GM19025 (cell line): ENCODE measurements at regions not wholly inside any gene's neighbourhood (a gene's known extent, or its start where the extent isn't known, plus 50 kb on each side); places are given as distances from the start of the nearest gene placed in this dataset.
"Not testable (repeated sequence)": the region's sequence is repeated elsewhere in the genome, so short reads cannot be mapped to it uniquely, and the experiment has no call there.

Experiments
- ATAC-seq: cut with Tn5 transposase; IDR thresholded peaks from one replicate; pipeline ENCODE4 v1.9.1; 2021; ENCODE audit warnings: mild to moderate bottlenecking, low read depth, moderate library complexity; ENCODE audit not compliant: unreplicated experiment

DNA sequence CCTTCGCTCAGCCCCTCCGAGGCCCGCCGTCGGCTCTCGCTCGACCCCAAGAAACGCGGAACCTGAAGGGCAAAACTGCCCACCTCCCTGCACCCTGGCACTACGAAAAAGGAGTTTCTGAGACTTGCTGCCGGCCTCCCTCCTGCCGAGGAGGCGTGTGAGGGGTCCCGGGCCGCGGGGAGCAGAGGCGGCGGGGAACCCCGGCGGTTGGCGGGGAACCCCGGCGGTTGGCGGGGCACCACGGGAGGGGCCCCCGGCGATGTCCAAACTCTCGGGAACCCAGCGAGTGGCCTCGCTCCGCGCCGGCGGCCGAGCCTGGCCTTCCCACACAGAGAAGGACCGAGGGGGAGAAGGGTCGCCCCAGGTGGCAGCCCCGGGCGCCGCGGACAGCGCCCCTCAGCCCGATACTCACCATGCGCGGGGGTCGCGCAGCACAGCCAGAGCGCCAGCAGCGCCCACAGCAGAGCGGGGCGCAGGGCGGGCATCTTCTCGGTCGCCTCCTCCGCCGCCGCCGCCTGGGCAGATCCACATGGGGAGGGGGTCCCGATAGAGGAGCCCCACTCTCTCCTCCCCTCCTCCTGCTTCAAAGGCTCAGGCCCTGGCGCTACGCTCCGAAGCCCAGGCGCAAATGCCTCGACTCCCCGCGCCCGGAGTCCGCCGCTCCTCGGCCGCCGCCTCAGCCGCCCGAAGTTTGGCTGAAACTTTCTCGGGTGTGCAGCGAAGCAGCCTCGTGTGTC is 69.4 kb upstream of the NUDT4B start:
- not testable (repeated sequence) for ATAC-seq

DNA sequence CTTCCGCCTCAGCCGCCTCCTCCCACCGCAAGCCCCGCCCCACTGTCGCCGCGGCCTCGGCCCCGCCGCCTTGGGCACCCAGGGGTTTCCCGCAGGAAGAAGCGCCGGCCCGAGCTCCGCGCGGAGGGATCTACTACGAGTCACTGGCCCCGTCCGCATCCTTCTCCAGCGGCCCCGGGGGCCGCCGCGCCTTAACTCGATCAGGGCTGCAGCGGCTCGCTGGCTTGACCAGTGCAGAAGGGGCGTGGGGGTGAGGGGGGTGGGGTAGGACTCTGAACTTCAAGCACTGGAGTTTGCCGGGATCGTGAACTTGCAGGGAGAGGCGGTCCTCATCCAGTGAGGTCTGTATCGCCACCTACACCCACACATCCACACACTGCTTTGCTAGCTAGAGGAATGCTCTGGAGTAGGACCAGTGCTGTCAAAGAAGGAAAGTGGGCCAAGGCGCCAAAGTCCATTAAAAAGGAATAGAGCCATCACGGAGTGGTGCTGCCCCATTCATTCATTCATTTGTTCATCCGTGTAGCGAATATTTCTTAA is 68.7 kb upstream of the NUDT4B start:
- ATAC-seq: peak; percentile 63

DNA sequence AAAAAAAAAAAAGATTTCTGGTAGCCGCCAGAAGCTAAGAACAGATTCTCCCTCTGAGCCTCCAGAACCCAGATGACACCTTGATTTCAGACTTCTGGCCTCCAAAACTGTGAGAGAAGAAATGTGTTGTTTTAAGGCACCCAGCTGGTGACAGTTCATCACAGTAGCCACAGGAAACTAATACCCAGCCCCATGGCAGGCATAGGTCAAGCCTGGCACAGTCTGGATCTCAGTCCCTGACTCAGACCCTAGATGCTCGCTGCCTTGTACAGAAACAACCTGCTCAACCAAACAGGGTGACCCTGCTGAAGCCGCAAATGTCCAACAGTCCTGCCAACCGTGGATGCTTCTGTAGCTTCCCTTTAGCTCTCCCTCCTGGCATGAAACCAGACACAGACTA is 61.8 kb upstream of the NUDT4B start:
- not testable (repeated sequence) for ATAC-seq

DNA sequence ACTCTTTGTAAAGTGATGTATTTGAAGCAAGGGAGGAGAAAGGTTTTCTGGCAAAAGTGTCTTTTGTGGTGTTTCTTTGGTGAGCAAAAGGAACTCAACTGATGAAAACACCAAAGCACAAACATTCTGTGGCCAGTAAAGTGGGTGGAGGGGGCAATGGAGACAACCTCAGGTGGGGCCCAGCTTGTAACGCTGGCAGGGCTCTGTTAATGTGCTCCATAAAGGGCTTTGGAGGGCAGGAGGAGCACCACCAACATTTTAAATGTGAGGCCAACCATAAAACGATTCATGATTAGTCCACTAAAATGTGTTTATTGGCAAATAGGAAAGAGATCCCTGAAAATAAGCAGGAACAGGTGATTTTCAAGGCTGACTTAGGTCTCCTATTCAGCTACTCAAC is 61.2 kb upstream of the NUDT4B start:
- ATAC-seq: not testable (repeated sequence)
